ENCODE measurements at regions not wholly inside any gene's neighbourhood (a gene's known extent, or its start where the extent isn't known, plus 50 kb on each side); places are given as distances from the start of the nearest gene placed in this dataset.

GRCh38 chr5:158397278-158397677, 538.3 kb upstream of the CLINT1 start:
- TF ChIP-seq CTCF (IDR thresholded peaks at IDR 0.05) (no peak), POLR2A (IDR thresholded peaks at IDR 0.05; ENCODE audit: low read depth) (no peak), POLR2AphosphoS5 (IDR thresholded peaks at IDR 0.05) (no peak)

Data from esophagus muscularis mucosa (tissue), 3 donors.